Astrocyte (in vitro differentiated cells and primary cell): ENCODE measurements at regions not wholly inside any gene's neighbourhood (a gene's known extent, or its start where the extent isn't known, plus 50 kb on each side); places are given as distances from the start of the nearest gene placed in this dataset.

Source experiments
- CTCF ChIP-seq: IDR thresholded peaks from 2 replicates; pipeline ENCODE4 v1.5.1; 2011; ENCODE audit warnings: low read depth, mild to moderate bottlenecking, inconsistent platforms, low read length, moderate library complexity; ENCODE audit not compliant: insufficient read depth
- EZH2 ChIP-seq: IDR thresholded peaks from 2 replicates; pipeline ENCODE4 v1.6.1; 2012; ENCODE audit warnings: mild to moderate bottlenecking, low read length, inconsistent platforms; ENCODE audit not compliant: insufficient read depth

- TF ChIP-seq CTCF (no peak), EZH2 (no peak)
Measured at GRCh38 chr7:115462301-115463015, 540.6 kb downstream of the MDFIC start.
